Fibroblast of skin of back (primary cell): ENCODE measurements at regions not wholly inside any gene's neighbourhood (a gene's known extent, or its start where the extent isn't known, plus 50 kb on each side); places are given as distances from the start of the nearest gene placed in this dataset.
A peak's percentile ranks its signal among the peaks of the same experiment; 100 is the strongest.

ENCODE experiments used
- DNase-seq: peaks from one replicate; pipeline ENCODE4 v3.0.0-alpha.2; 2013

DNA sequence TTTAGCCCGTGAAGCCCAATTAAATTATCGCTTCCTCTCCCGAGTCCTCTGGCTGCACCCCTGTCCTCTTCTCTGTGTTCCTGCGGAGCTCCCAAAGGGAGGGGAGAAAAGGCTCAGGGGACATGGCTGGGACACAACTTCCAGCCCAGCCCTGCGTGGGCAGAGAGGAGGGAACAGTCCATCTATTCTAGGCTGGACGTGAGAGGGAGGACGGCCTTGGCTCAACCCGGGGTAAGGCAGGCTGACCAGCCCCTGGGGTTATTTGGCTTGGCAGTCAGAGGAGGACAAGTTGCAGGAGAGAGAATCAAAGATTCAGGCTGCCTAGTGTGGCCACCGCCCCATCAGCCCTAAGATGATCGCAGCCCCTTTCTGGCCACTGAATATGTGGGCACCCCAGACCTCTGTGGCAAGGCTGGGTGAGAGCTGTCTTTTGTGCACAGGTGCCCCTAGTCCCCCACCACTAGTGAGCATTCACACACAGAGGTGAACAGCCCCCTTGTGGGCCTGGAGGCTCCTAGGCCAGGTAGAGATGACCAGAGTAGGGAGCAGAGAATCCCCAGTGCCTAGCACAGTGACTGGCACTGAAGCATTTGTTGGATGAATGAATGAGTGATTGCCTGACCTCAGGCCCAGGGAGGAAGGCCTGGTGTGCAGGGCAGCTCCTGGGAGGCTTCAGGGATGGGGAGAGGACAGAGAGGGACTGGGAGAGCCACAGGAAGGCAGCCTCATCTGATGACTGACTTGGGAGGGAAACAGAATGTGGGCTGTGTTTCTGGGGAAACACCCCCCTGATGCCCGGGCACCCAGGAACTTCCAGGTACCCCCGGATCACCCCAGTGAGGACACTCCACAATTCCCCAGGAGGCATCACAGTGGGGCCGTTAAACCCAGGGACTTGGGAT is 133.9 kb downstream of the C9orf50 start:
- DNase-seq, result no peak

DNA sequence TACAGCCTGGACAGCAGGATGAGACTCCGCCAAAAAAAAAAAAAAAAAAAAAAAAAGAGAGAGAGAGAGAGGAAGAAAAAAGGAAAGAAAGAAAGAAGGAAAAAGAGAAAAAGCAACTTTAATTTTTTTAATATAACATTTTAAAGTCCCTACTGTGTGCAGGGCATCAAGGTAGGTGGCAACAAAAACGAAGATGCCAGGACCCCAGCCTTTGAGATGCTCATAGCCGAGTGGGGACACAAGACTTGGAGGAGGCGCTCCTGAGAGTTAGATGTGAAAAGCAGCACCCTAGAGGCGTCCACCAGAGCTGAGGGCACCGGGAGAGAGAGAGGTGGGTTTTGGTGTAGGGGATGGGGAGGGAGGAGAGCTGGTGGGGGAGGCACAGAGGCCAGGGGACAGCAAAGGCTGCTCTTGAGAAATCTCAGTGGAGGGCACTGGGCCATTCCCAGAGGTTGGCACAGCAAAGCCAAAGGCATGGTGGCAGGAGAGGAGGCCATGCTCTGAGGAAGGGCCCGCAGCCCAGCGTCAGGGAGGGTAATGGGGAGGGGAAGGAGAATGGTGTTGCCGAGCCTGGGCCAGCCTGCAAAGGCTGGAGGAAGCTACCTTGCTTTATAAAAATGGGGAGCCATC is 135.6 kb downstream of the C9orf50 start:
- no peak for DNase-seq

DNA sequence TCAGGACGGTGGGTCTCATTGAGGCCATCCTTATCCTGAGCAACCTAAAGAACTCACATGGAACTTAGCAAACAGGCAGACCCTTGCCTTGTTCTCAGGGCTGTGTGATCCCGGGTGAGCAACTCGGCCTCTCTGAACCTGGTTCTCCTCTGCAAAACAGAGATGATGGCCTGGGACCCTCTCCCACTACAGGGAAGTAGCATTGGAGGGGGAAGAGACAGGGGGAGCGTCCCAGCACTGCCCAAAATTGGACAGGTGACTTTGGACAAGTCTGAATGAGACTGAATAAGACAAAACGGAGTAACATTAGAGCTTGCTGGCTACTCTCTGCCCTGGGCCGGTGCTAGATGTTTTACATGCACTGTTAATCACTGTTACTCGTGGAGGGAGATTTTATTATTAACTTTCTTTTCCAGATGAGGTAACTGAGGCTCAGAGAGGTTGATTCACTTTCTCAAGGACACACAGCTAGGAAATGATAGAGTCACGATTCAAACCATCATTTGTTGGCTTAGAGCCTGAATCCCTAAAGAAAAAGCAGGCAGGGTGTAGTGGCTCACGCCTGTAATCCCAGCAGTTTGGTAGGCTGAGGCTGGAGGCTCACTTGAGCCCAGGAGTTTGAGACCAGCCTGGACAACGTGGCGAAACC is 136.4 kb downstream of the C9orf50 start:
- no peak for DNase-seq

DNA sequence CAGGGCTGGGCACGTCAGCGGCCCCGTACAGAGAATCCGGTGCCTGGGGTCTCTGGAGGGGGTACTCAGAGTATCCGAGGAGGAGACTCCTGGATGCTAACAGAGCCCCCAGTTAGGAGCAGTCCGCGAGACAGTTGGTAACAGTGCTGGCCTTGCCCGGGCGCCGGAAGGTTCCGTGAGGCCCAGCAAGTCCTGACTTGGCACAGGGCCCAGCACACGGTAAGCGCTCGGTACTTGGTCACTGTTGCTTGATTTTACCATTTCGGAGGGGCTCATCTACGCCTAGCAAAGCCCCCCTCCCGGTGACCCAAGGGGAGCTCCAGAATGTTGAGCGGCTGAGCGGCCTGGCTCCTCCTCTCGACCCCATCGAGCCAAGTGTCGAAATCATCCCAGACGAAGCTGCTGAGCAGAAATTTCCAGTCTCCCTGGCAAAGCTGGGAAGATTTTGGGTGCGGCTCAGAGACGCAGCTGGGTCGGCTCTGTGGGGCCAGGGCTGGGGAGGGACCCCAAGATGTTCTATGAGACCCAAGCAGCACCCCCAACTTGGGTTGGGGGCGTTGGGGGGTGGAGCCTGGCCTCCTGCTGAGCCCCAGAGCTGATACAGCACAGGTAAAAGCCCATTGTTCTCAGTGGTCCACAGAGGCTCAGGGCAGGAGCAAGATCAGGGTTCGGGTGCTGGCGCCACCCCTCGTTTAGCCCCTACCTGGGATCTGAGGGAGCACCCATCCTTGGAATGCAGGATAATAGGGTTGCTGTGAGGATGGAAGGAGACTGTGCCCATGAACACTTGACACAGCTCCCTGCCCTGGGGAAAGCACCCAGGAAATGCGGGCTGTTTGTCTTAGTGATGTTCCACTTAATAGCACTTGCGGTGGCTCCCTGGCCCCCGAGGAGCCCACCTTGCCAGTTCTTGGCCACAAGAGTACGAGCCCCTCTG is 137.2 kb downstream of the C9orf50 start:
- DNase-seq, result peak; percentile 90

DNA sequence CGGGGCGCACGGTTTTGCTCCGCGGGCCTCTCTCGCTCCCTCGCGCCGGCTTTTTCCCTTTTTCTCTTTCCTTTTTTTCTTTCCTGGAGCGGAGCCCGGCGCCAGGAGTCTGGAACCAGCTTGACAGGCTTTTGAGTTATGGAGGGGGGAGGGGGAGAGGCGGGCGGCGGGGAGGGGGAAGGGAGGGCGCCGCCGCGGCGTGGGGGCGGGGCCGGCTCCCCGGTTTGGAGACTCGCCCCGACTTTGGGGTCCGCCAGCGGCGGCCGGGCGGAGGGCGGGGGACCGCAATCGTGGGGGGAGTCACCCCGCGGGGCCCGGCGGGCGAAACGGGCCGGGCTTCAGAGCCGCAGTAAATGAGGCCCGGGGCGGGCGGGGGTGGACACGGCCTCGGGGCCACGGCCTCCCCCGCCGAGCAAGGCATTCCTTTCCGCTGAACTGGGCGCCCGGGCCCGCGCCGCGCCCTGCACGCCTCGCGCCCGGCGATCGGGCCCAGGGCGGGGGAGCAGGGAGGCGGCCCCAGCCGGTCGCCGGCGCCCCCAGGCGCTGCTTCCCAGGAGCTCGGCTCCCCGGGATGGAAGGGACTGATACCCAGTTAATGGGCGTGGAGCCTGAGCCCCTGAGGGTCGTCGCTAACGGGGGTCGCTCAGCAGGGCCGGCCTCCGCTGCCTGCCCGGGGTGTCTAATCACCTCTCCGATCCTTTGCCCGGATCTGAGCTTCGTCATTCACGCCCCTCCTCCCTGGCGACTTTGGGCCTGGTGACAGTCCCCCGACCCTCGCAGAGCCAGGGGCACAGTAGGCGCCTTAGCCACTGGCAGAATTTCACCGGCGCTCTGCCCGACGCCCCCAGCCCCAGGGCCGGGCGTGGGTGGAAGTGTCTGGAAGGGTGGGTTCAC is 138.1 kb downstream of the C9orf50 start:
- peak; percentile 95 for DNase-seq

DNA sequence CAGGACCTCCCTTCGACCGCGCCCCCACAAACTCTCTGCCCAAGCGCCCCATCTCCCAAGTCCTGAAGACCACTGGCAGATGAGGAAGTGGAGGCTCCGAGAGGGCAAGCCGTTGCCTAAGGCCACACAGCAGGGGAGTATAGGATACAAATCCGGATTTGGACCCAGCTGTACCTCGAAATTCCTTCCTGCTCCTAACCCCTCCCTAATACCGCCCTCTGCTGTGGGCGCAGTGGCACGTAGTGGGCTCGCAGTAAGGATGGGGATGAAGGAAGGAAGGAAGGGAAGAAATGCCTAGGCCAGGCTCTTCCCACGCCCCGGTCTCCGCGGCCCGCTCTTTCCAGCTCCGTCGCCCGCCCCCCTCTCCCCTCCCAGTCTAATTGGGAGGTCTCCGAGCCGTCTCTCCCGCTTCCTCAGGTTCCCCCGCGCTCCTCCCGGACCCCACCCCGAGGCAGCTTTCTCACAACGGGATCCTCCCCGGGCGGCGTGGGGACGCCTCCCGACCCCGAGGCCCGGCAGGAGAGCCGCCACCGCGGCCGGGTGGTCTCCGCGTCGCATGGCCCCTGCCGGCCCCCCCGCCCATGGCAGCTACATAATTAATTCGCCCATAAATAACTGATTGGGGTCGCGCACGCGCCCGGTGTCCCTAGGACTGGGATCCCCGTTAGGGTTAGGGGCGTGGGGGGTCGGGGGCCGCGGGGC is 138.9 kb downstream of the C9orf50 start:
- peak; percentile 68 for DNase-seq

DNA sequence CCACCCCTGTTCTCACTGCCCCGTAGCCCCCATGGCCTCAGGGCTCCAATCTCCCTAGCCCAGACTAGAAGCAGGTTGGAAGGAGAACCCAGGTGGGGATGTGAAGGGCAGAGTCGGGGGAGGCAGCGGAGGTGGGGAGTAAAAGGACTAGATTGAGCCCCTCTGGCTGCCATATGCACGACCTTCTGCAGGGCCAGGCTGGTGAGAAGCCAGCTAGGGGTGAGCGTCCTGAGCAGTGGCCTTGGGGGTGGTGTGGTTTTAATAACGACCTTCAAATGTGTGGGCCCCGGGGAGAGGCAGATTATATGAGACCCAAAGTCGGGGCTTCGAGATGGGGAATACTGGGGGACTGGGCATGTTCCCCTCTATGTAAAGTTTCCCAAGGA is 139.5 kb downstream of the C9orf50 start:
- no peak for DNase-seq

DNA sequence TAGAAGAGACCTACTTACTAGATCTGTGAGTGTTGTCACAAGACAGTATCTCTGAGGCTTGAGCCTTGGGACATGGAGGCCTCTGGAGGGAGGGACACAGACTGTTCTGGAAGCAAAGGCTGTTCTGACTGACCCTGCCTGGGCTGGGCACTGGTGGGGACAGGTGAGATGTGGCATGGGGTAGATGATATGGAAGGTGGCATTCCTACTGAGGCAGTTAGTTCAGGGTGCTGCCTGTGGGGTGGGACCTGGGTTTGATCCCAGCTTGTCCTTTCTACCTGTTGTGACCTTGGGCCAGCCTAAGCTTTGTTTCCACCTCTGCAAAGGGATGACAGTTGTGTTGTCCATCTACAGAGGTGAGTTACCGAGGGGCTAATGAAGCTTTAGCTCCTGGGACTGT is 140.2 kb downstream of the C9orf50 start:
- no peak for DNase-seq

DNA sequence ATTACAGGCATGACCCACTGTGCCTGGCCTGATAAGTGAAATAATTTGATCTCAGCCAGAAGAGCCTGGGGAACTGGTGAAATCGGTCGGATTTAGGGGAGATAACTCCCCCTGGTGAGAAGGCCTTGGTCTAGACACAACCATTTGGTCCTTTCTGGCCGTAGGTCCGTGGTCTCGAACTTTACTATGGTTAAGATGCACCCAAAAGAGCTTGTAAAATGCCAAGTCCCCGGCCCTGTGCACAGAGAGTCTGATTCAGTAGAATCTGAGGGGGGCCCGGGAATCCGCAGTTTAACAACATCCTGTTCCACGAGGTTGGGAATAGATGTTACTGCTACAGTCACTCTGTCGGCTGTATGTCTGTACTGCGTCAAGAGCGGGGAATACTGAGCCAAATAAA is 140.7 kb downstream of the C9orf50 start:
- no peak for DNase-seq

DNA sequence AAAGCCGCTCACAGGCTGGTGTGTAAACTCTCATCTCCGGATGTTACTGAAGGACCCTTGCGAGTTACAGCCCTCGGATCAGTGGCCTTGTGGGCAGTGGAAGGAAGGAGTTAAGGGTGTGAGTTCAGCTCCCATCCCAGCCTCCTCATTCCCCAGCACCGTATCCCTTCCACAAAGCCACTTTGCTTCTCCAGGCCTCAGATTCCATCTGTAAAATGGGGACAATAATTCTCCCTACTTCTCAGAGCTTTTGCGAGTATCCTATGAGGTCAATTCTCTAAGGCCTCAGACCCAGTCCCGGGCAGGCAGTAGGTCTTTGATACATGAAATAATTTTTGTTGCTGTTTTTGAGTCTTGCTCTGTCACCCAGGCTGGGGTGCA is 141.3 kb downstream of the C9orf50 start:
- DNase-seq, result no peak

DNA sequence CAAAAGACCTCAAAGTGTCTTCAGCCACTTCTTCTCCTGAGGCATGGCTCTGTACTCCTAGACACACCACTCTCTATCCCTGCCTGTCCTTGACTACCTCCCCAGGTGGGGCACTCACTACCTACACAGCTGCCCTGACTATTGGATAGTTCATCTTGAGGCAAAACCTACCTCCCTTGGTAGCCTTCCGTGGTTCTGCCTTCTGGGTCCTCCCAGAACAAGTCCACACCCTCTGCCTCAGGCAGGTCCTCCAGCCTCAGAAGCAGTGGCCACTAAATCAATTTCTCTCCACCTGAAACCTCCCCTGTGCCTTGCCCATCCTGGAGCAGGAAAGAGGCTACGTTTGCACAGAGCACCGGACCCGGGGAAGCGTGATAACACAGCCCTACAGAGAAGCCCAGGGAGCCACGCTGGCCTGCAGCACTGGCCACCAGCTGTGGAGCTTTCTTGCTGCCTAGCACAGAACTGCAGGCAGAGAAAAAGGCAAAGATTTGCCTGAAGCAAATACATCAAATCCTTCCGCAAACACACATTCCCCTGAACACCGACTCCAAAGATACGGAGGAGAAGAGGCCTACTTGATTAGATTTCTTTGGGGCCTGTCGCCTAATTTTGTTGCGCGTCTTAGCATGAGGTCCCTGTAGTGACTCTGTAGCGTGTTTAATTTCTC is 141.8 kb downstream of the C9orf50 start:
- DNase-seq, result no peak

DNA sequence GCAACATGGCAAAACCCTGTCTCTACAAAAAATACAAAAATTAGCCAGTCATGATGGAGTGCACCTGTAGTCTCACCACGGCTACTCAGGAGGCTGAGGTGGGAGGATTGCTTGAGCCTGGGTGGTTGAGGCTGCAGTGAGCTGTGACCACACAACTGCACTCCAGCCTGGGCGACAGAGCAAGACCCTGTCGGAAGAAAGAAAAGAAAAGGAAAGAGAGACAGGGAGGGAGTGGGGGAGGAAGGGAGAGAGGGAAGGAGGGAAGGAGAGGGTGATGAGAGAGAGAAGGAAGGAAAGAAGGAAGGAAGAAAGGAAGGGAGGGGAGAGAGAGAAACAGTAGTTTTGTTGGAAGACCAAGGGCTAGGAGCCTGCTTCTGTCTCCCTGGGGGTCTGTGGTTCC is 142.4 kb downstream of the C9orf50 start:
- DNase-seq, result no peak

DNA sequence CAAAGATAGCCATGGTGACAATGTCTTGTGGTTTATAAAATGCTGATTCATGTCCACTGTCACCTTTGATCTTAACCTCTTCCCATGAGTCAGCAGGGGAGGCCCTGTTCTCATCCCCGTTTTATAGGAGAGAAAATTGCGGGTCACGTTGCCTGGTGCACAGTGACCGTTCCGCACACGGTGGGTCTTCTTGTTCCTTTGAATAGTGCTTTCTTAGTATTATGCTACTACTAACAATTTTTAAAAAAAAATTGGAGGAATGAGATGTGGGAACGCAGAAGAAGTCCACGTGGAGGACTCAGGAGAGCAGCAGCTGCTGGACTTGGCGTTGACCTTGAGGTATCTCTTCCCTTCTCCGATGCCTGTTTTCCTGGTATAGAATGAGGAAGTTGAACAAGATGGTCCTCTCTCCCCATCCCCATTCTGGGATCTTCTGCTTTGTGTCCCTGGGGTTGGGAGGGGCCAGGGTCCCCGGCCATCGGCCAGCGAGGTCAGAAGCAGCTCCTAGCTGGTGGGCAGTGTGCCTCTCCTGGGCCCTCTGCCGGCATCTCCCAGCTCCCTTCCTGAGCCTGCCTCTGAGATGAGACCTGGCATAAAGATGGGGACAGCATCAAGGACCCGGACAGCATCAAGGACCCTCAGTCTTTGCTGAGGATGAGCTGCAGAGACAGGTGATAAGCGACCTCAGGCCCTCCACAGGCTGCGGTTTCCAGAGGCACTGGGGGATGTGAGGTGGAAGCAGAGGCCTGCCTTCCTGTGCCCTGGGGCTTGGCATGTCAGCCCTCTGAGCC is 143.9 kb downstream of the C9orf50 start:
- no peak for DNase-seq

DNA sequence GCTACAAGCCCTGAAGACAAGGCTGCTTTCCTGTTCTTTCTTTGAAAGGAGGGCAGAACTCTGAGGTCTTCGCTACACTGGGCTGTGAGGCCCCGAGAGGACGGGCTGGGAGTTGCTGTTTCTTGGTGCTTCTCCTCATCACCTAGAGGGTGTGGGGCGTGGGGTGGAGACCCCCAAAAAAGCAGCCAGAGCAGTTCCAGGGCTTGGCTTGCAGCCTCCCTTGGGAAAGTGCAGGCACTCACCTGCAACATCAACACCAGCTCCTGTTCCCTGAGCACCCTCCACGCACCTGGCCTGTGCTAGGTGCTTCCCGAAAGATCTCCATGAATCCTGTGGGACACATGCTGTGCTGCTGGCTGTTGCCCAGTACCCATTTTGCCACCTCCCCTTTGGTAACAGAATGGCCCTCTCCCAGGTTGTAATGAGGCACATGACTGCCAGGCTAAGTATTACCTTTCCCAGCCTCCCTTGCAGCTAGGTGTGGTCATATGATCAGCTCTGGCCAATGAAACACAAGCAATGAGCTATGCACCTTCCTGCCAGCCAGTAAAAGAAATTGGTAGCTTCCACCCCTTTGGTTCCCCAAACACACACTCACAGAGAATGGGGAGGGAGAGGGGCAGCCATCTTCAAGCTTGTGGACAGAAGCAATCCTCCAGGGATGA is 146.0 kb downstream of the C9orf50 start:
- no peak for DNase-seq

DNA sequence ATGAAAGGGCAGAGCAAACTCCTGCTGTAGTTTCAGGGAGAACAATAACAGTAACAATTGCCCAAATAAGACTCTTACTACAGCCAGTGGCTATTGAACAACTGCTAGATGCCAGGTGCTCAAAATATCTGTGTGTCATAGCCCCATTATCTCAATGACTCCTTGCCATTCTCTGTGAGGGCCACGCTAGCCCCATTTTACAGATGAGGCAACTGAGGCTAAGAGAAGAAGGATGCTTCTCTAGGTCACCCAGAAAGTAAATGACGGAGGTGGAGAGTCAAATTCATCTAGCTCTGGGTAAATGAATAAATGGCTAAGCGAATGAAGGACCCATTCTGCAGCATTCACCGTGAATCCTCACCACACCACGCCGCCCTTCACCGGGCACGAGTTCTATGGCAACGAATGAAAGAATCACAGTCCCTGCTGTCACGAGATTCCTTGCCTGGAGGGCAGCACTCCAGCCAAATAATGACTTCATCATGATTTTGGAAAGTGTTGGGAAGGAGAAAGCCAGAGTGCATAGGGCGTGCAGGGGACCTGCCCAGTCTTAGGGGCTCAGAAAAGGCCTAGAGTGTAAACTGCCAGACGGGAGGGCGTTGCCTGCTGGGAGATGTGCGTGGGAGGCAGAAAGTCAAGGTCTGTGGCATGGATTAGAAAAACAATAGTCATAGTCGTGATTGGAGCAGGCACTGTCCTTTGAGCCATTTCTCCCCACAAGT is 147.2 kb downstream of the C9orf50 start:
- no peak for DNase-seq

DNA sequence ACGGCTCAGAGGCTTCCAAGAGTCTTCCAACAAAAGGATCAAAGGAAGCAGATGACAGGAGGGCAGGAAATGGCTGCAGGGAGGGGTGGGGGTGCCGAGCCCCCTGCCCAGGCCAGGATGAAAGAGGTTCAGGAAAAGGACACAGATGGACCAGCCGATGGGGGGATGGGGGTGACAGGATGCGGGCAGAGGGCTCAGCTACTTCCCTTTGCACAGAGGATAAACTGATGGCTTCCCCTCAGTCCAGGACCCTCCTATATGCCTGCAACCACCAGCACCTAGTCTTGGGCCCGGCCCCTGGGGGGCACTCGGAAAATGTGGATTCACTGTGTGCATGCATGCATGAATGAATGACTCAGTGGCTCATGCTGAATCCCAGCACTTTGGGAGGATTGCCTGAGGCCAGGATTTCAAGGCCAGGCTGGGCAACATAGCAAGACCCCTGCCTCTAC is 148.2 kb downstream of the C9orf50 start:
- DNase-seq, result no peak

DNA sequence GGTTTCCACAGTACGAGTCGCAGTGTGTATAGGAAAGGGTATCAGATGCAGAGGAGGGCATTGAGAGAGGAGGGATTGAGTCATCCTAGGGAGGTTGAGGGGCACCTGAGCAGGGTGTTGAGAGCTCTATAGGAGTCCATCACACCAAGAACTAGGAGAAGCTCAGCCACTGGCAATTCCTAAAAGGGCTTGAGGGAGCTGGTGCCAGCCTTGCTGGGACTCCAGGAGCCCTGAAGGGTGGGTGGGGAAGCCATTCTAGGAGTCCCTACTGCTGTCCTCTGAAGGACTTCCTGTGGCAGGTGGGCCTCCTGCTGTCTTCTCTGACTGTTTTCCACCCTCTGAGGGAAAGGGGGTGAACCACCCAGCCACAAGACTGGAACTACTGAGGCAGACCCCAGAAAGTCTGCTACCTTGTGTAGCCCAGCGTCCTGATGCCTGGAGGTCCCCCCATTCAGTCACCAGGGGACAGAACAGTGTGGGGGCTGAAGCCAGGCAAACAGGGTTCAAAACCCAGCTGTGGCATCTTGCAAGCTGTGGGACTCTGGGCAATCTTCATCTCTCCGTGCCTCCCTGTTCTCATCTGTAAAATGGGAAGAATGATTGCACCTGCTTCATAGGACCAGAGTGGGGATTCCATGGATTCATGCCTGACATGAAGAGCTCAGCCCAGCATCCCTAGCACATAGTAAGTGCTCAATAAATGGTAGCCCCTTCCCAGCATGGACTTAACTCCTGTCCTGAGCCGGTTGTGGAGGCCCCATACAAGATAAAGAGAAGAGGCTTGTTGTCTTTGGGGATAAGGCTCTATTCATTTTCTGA is 149.5 kb downstream of the C9orf50 start:
- DNase-seq, result no peak
